ENCODE measurements at regions not wholly inside any gene's neighbourhood (a gene's known extent, or its start where the extent isn't known, plus 50 kb on each side); places are given as distances from the start of the nearest gene placed in this dataset.

DNA sequence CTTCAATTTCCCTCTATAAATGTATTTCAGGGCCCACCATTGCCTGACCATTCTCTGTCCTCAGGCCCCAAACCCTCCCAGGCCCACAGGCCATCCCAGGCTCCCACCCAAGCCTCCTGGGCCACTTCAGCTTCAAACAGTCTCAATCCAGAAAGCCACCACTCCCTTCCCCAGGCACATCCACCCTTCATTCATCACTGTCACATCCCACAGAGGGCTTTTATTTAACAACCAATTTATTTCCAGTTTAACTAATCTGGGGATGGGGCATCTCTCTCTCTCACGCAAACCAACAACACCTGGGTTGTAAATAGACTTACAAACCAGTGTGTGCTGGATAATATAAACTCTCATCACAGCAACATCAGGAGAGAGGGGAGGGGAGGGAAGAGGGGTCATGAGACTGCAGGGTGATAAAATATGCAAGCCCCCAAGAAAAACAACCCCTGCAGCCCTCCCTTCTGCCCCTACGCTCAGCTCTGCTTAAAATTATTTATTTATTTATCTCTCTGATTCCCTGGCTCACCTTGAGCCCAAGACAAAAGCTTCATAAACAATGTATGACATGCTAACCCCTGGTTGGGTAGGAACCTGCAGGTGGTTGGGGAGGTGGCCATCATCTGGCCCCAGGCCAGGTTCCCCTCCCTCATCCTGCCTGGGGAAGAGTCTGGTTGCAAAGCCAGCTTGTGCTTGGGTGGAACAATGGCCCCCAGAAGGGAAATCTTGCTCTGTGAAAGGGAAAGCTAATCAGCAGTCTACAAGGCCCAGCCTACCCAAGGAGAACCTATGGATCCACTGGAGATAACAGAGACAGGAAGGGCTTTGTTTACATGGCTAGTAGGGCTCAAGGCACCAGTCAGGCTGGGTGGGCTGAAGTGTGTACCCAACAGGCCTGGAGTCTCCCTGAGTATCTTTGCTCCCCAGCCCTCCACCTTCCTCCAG is 359.2 kb downstream of the BUD13 start:
- H3K27ac ChIP-seq (ENCODE audit: low read depth in 2 of 2, low read length in 2 of 2), result no peak overlapping the region
- H3K4me3 ChIP-seq (ENCODE audit: low read length in 3 of 3), result no peak overlapping the region
- FAIRE-seq, result no peak

DNA sequence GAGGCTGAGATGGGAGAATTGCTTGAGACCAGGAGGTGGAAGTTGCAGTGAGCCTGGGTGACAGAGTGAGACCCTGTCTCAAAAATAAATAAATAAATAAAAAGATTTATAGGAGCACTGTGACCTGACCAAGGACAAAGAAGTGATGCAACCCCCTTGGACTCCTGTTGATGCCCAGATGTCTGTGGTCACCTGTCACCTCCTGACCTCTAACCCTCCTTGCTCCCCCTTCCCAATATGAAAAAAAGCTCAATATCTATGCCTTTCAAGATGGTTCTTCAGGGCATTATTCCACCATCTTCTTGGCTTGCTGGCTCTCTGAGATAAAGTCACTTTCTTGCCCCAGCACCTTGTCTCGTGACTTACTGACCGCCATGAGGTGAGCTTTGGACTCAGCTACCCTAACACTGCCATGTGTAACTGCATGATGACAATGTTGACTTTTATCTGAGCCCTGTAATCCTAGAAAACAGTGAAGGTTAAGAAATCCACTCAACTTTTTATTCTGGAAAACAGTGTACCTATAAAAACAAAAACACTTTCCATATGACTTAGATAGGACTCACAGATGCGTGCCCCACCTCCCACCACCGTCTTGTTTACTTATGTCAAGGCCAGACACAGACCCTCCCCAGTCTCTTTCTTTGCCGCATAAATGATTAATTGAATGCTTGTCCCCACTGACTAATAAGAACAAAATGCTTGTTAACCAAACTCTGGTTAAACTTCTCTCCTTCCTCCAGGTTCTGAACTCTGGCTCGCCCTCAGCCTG is 360.5 kb downstream of the BUD13 start:
- no peaks in the 10 kb centered on the region for H3K9me3 ChIP-seq (ENCODE audit: control insufficient read depth in 2 of 3, insufficient read depth in 1 of 3, low read length in 3 of 3)
- intact Hi-C loops (cut with DNase I), result no loop called here
- no peaks in the 10 kb centered on the region for H3K4me1 ChIP-seq (ENCODE audit: control insufficient read depth in 2 of 3, insufficient read depth in 2 of 3, low read depth in 1 of 3, low read length in 3 of 3)
- no peak for FAIRE-seq
- H3K27ac ChIP-seq (ENCODE audit: low read depth in 2 of 2, low read length in 2 of 2), result no peak overlapping the region
- H3K4me3 ChIP-seq (ENCODE audit: low read length in 3 of 3), result no peak overlapping the region
- H3K27me3 ChIP-seq (ENCODE audit: control insufficient read depth, insufficient read depth, low read length), result no peaks in the 10 kb centered on the region
- TF ChIP-seq, protein P1, sequence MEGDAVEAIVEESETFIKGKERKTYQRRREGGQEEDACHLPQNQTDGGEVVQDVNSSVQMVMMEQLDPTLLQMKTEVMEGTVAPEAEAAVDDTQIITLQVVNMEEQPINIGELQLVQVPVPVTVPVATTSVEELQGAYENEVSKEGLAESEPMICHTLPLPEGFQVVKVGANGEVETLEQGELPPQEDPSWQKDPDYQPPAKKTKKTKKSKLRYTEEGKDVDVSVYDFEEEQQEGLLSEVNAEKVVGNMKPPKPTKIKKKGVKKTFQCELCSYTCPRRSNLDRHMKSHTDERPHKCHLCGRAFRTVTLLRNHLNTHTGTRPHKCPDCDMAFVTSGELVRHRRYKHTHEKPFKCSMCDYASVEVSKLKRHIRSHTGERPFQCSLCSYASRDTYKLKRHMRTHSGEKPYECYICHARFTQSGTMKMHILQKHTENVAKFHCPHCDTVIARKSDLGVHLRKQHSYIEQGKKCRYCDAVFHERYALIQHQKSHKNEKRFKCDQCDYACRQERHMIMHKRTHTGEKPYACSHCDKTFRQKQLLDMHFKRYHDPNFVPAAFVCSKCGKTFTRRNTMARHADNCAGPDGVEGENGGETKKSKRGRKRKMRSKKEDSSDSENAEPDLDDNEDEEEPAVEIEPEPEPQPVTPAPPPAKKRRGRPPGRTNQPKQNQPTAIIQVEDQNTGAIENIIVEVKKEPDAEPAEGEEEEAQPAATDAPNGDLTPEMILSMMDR (IDR thresholded peaks at IDR 0.05; ENCODE audit: borderline replicate concordance, extremely low read depth, insufficient read depth), result no peak
- no peaks in the 10 kb centered on the region for H3K36me3 ChIP-seq (ENCODE audit: control insufficient read depth in 2 of 3, insufficient read depth in 3 of 3, low read length in 3 of 3)
- H3K9ac ChIP-seq (ENCODE audit: low read length in 3 of 3), result no peak overlapping the region
- peak in 2 of 5 donors; percentile 25 to 40 for DNase-seq

More for the DNA sequence above, 359.2 kb downstream of the BUD13 start:
- intact Hi-C loops (cut with DNase I), result no loop called here
- no peak overlapping the region for H3K9ac ChIP-seq (ENCODE audit: low read length in 3 of 3)
- H3K27me3 ChIP-seq (ENCODE audit: control insufficient read depth, insufficient read depth, low read length), result no peaks in the 10 kb centered on the region
- TF ChIP-seq, protein P1 (IDR thresholded peaks at IDR 0.05; ENCODE audit: borderline replicate concordance, extremely low read depth, insufficient read depth), result no peak
- no peaks in the 10 kb centered on the region for H3K36me3 ChIP-seq (ENCODE audit: control insufficient read depth in 2 of 3, insufficient read depth in 3 of 3, low read length in 3 of 3)
- no peaks in the 10 kb centered on the region for H3K9me3 ChIP-seq (ENCODE audit: control insufficient read depth in 2 of 3, insufficient read depth in 1 of 3, low read length in 3 of 3)
- DNase-seq, result no peak
- no peaks in the 10 kb centered on the region for H3K4me1 ChIP-seq (ENCODE audit: control insufficient read depth in 2 of 3, insufficient read depth in 2 of 3, low read depth in 1 of 3, low read length in 3 of 3)

DNA sequence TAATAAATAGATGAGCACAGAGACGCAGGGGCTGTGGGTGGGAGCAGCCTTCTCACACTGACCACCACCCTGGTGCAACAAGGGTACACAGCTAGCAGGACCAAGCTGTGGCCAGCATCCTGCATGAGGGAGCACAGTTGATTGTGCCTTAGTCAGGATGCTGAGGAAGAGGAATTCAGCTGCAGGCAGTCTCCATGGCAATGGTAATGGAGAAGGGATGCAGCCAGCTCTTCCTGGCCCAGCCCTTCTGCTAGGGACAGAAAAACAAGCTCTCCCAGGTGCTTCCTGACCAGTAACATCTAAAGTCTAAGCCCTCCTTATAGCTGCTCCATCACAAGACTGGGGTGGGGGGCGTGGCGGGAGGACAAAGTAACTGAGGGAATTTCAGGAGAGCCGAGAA is 363.5 kb downstream of the BUD13 start:
- TF ChIP-seq, protein P1 (IDR thresholded peaks at IDR 0.05; ENCODE audit: borderline replicate concordance, extremely low read depth, insufficient read depth), result no peak
- H3K36me3 ChIP-seq (ENCODE audit: control insufficient read depth in 2 of 3, insufficient read depth in 3 of 3, low read length in 3 of 3), result no peaks in the 10 kb centered on the region
- peak in 3 of 5 donors; percentile 39 to 49 (median 42) for DNase-seq
- no peaks in the 10 kb centered on the region for H3K27me3 ChIP-seq (ENCODE audit: control insufficient read depth, insufficient read depth, low read length)
- H3K4me1 ChIP-seq (ENCODE audit: control insufficient read depth in 2 of 3, insufficient read depth in 2 of 3, low read depth in 1 of 3, low read length in 3 of 3), result no peaks in the 10 kb centered on the region
- no peak for FAIRE-seq
- intact Hi-C loops (cut with DNase I), result no loop called here
- no peak overlapping the region for H3K4me3 ChIP-seq (ENCODE audit: low read length in 3 of 3)
- no peak overlapping the region for H3K27ac ChIP-seq (ENCODE audit: low read depth in 2 of 2, low read length in 2 of 2)
- no peak overlapping the region for H3K9ac ChIP-seq (ENCODE audit: low read length in 3 of 3)
- H3K9me3 ChIP-seq (ENCODE audit: control insufficient read depth in 2 of 3, insufficient read depth in 1 of 3, low read length in 3 of 3), result no peaks in the 10 kb centered on the region
